ENCODE measurements at regions not wholly inside any gene's neighbourhood (a gene's known extent, or its start where the extent isn't known, plus 50 kb on each side); places are given as distances from the start of the nearest gene placed in this dataset.
"Not testable (repeated sequence)": the region's sequence is repeated elsewhere in the genome, so short reads cannot be mapped to it uniquely, and the experiment has no call there.

GRCh38 chrX:114272096-114272686 is 311.7 kb upstream of the HTR2C start (continued):
- TF ChIP-seq ZNF644 (tag; IDR thresholded peaks at IDR 0.05; ENCODE audit: low read depth), result no peak

- H2AFZ ChIP-seq (ENCODE audit: low read depth, low read length); H3K4me1 ChIP-seq (replicated peaks in 1 of 2; ENCODE audit: control insufficient read depth in 2 of 2, insufficient read depth in 2 of 2, low read length in 2 of 2); H3K79me2 ChIP-seq (ENCODE audit: control insufficient read depth, insufficient read depth, low read length); FAIRE-seq; ATAC-seq; H3K27ac ChIP-seq (ENCODE audit: extremely low read depth, low read depth, low read length); BruUV-seq (replicated peaks); H4K20me1 ChIP-seq (replicated peaks; ENCODE audit: control insufficient read depth, insufficient read depth, low read length); H3K4me3 ChIP-seq; H3K4me2 ChIP-seq (ENCODE audit: insufficient read depth, low read length); H3K27me3 ChIP-seq (ENCODE audit: control insufficient read depth in 2 of 2, insufficient read depth in 2 of 2, low read length in 2 of 2); DNase-seq (ENCODE audit: extremely low read depth in 1 of 4, low spot score in 3 of 4); CTCF ChIA-PET (ENCODE audit: low intra/inter-chr PET ratio); intact Hi-C loops (cut with micrococcal nuclease); H3K9me1 ChIP-seq (ENCODE audit: control insufficient read depth, insufficient read depth, low read length); H3K9ac ChIP-seq (ENCODE audit: insufficient read depth in 1 of 2, low read depth in 2 of 2, low read length in 2 of 2); H3K36me3 ChIP-seq (ENCODE audit: control insufficient read depth, insufficient read depth, low read length); in situ Hi-C loops (cut with MboI); H3K9me3 ChIP-seq (replicated peaks; ENCODE audit: control insufficient read depth, insufficient read depth, low read depth, low read length); POLR2A ChIA-PET: not testable (repeated sequence)
- 6% methylated on average over 17 of the region's 21 CpGs for WGBS (ENCODE audit: insufficient coverage, low coverage, missing lambda C conversion rate)
Observed at GRCh38 chrX:114270371-114270770, 313.5 kb upstream of the HTR2C start.

GRCh38 chrX:114268643-114269042 is 315.2 kb upstream of the HTR2C start:
- in situ Hi-C loops (cut with MboI), result no loop called here

More at GRCh38 chrX:114268643-114269042, 315.2 kb upstream of the HTR2C start:
- Histone ChIP-seq H3K4me1 (replicated peaks in 1 of 2; ENCODE audit: control insufficient read depth in 2 of 2, insufficient read depth in 2 of 2, low read length in 2 of 2) (peaks cover 0 to 4% of the 10 kb centered on the region in 2 experiments; a peak in 1 of 5 replicates), H3K36me3 (ENCODE audit: control insufficient read depth, insufficient read depth, low read length) (no peaks in the 10 kb centered on the region), H3K79me2 (ENCODE audit: control insufficient read depth, insufficient read depth, low read length) (no peaks in the 10 kb centered on the region), H3K4me3 (no peak overlapping the region), H3K9ac (ENCODE audit: insufficient read depth in 1 of 2, low read depth in 2 of 2, low read length in 2 of 2) (no peak overlapping the region), H2AFZ (ENCODE audit: low read depth, low read length) (no peak overlapping the region), H4K20me1 (replicated peaks; ENCODE audit: control insufficient read depth, insufficient read depth, low read length) (no peaks in the 10 kb centered on the region), H3K27me3 (ENCODE audit: control insufficient read depth in 2 of 2, insufficient read depth in 2 of 2, low read length in 2 of 2) (no peaks in the 10 kb centered on the region), H3K9me3 (replicated peaks; ENCODE audit: control insufficient read depth, insufficient read depth, low read depth, low read length) (no peaks in the 10 kb centered on the region), H3K9me1 (ENCODE audit: control insufficient read depth, insufficient read depth, low read length) (no peaks in the 10 kb centered on the region), H3K27ac (ENCODE audit: extremely low read depth, low read depth, low read length) (no peak overlapping the region), H3K4me2 (ENCODE audit: insufficient read depth, low read length) (no peak overlapping the region)
- intact Hi-C loops (cut with micrococcal nuclease), result no loop called here
- no peak for ATAC-seq
- DNase-seq (ENCODE audit: extremely low read depth in 1 of 4, low spot score in 3 of 4), result no peak
- ChIA-PET POLR2A (no interaction called here), CTCF (ENCODE audit: low intra/inter-chr PET ratio) (no interaction called here)
- no TSS peak for BruUV-seq (replicated peaks)
- 0% methylated on average over 3 of the region's 3 CpGs for WGBS (ENCODE audit: insufficient coverage, low coverage, missing lambda C conversion rate)
- TF ChIP-seq TAF15 (IDR thresholded peaks at IDR 0.05; ENCODE audit: low read depth, low read length), result no peak
- peak; percentile 48; the same call in 1 of the 2 replicates for TF ChIP-seq SPI1 (IDR thresholded peaks at IDR 0.05; ENCODE audit: borderline replicate concordance, low read depth, low read length)
- FAIRE-seq, result no peak

Data from K562 (cell line).